Stimulated activated CD4-positive, alpha-beta T cell treated with anti-CD3 and anti-CD28 coated beads, Interleukin-15, amount 100 ng/mL, for 1 hour (primary cell): ENCODE measurements at regions not wholly inside any gene's neighbourhood (a gene's known extent, or its start where the extent isn't known, plus 50 kb on each side); places are given as distances from the start of the nearest gene placed in this dataset.
"Not testable (repeated sequence)": the region's sequence is repeated elsewhere in the genome, so short reads cannot be mapped to it uniquely, and the experiment has no call there.

Experiments
- DNase-seq, 2 donors: peaks; one replicate each; pipeline ENCODE4 v3.0.0-alpha.2; 2020; ENCODE audit warnings: low read depth in 1 of 2, low spot score in 1 of 2

- DNase-seq: no peak
Measured at GRCh38 chr3:72049300-72049699, 264.4 kb upstream of the PROK2 start.

- no peak for DNase-seq
Measured at GRCh38 chr3:72048873-72049272, 263.9 kb upstream of the PROK2 start.

GRCh38 chr3:72047221-72047871, 262.4 kb upstream of the PROK2 start:
- DNase-seq: no peak

GRCh38 chr3:72044231-72044855, 259.4 kb upstream of the PROK2 start:
- no peak for DNase-seq

- no peak for DNase-seq
Measured at GRCh38 chr3:72043204-72044133, 258.5 kb upstream of the PROK2 start.

- no peak for DNase-seq
Measured at GRCh38 chr3:72042397-72043203, 257.7 kb upstream of the PROK2 start.

GRCh38 chr3:72041511-72041910, 256.6 kb upstream of the PROK2 start:
- no peak for DNase-seq

GRCh38 chr3:72041076-72041475, 256.1 kb upstream of the PROK2 start:
- no peak for DNase-seq

- no peak for DNase-seq
Measured at GRCh38 chr3:72039677-72040076, 254.7 kb upstream of the PROK2 start.

- DNase-seq: no peak
Measured at GRCh38 chr3:72036899-72037298, 252.0 kb upstream of the PROK2 start.

- DNase-seq: no peak
Measured at GRCh38 chr3:72035606-72036005, 250.7 kb upstream of the PROK2 start.

GRCh38 chr3:72034986-72035385, 250.0 kb upstream of the PROK2 start:
- no peak for DNase-seq

GRCh38 chr3:72033666-72034428, 248.9 kb upstream of the PROK2 start:
- no peak for DNase-seq

GRCh38 chr3:72032441-72033135, 247.6 kb upstream of the PROK2 start:
- no peak for DNase-seq

- DNase-seq: no peak
Measured at GRCh38 chr3:72031581-72031980, 246.6 kb upstream of the PROK2 start.

GRCh38 chr3:72030296-72030695, 245.3 kb upstream of the PROK2 start:
- DNase-seq: not testable (repeated sequence)

- DNase-seq: not testable (repeated sequence)
Measured at GRCh38 chr3:72028726-72029125, 243.8 kb upstream of the PROK2 start.

- not testable (repeated sequence) for DNase-seq
Measured at GRCh38 chr3:72028307-72028706, 243.4 kb upstream of the PROK2 start.

- DNase-seq: not testable (repeated sequence)
Measured at GRCh38 chr3:72027728-72028127, 242.8 kb upstream of the PROK2 start.

- no peak for DNase-seq
Measured at GRCh38 chr3:72022027-72022426, 237.1 kb upstream of the PROK2 start.
